HG02571 (cell line): ENCODE measurements at regions not wholly inside any gene's neighbourhood (a gene's known extent, or its start where the extent isn't known, plus 50 kb on each side); places are given as distances from the start of the nearest gene placed in this dataset.
"Not testable (repeated sequence)": the region's sequence is repeated elsewhere in the genome, so short reads cannot be mapped to it uniquely, and the experiment has no call there.

ENCODE experiments used
- ATAC-seq: cut with Tn5 transposase; IDR thresholded peaks from one replicate; pipeline ENCODE4 v1.9.1; 2021; ENCODE audit warnings: mild to moderate bottlenecking, moderate library complexity; ENCODE audit not compliant: unreplicated experiment

DNA sequence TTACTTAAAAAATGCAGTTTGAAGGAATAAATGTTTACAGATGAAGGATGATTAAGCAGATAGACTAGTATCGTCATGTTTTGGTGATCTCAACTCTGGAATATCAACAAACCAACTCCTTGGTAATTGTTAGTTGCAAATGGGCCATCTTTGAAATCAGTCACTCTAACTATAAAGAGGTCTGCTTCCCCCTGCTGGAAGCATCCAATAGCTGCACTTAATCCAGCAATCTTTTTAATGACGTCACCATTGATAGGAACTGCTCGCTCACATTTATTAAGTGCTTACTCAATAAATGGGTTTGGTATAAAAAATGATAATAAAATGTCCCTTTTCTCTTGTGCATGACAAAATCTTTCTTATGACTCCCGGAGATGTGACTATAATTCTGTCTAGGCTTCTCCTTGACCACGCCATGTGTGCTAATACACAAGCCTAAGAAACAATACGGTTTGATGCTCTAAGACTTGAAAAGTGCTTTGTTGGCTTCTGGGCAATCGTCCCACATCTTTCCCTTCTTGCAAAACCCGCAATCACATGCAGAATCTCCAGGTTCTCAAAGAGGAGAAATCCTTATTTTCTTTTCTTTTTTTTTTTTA, 227.6 kb upstream of the POU1F1 start:
- ATAC-seq, result peak; percentile 85

DNA sequence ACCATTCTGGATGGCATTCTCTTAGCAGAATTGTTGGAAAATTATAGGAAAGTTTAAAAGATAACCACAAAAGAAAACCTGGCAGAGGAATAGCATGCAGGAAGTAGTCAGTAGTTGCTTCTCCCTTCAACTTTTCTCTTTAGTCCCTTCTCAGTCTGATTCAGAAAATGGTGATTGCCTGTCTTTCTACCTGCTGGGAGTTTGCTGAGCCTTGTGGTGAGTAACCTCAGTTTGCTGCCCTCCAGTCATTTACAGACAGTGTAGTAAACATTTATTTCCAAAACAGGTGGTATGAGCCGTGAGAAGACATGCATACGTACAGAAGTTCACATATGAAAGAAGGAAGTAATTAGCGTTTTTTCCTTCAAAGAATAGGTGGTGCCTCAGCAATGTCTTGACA, 224.7 kb upstream of the POU1F1 start:
- no peak for ATAC-seq

DNA sequence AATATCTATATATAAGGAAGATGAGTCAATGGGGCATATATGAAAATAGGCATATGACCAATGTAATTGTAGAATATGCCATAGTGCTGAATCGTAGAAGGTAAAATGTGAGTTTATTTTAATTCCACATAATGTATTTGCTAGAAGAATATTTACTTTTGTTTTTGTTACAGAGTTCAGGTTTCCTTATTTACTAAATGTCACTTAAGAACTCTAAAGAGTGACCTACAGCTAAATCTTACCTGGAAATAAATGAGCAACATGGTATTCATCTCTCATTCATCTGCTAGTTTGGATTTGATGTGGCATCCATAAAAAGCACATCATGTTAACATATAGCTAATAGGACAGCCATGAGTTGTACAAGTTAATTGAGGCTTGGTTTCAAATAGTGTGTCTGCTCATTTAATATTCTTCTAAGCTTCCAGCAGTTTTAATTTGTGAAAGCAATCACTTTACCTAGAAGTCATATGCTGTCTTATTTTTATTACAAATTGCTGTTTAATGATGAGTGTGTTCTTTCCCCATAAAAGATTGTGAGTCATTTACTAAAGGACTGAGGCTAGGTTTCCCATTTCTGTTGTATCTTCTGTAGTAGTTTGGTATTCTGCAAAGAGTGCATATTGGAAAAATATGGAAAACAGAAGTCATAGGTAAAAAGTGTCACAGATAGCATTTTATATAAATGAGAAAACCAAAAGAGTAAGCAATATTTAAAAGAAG, 222.1 kb upstream of the POU1F1 start:
- ATAC-seq, result no peak

DNA sequence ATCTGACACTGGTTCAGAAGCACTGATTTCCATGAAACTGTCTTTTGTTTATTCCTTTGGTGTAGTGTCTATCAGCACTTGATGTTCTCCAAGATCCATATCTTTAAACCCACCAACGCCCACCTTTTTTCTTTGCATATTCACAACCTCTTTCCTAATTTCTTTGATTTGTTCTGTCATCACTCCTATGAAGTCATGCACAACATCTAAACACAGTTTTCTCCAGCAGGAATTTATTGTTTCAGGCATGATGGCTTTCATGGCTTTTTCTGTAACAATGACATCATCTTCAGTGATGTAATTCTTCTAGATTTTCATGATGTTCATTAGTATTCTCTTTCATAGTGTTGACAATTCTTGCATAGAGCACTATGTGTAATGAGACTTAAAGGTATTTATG, 219.6 kb upstream of the POU1F1 start:
- no peak for ATAC-seq

DNA sequence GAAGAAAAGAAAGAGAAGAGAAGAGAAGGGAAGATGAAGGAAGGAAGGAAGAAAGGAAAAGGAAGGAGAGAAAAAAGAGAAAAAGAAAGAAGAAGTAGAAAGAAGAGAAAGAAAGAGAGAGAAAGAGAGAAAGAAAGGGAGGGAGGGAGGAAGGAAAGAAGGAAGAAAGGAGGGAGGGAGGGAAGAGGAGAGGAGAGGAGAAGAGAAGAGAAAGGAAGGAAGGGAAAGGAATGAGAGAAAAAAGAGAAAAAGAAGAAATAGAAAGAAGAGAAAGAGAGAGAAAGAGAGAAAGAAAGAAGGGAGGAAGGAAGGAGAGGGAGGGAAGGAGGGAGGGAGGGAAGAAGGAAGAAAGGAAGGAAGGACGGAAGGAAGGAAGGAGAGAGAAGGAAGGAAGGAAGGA, 217.9 kb upstream of the POU1F1 start:
- ATAC-seq, result no peak

DNA sequence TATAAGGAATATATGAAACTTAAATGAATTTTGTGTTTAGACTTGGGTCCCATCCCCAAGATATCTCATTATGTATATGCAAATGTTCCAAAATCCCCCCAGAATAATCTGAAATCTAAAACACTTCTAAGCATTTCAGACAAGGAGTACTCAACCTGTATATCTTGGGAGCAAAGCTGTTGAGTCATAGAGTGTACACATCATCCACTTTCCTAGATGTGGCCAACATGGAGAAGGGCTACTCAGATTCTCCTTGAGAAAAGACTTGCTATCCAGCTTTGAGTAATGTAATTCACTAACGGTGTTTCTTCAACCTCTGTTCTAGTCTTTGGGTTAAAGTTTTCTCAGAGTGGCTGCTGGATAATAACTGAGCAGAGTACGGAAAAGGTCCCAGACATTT, 215.5 kb upstream of the POU1F1 start:
- ATAC-seq, result no peak

DNA sequence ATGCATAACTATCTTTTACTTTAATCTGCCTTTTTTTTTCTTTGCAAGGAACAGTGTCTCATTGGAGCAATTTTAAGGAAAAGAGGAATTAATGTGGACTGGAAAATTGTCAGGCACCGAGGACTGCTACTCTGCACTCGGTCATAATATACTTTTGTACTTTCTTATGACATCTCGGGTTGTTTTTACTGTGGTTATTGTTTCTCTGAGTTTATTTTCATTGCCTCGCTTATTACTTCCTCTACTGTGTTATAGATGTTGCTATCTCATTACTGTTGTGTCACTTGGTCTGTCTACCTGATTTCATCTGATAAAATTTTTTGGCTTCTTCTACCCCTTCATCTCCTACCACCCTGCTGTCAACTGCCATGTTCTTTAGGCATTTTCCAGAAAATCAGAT, 213.5 kb upstream of the POU1F1 start:
- ATAC-seq, result no peak

DNA sequence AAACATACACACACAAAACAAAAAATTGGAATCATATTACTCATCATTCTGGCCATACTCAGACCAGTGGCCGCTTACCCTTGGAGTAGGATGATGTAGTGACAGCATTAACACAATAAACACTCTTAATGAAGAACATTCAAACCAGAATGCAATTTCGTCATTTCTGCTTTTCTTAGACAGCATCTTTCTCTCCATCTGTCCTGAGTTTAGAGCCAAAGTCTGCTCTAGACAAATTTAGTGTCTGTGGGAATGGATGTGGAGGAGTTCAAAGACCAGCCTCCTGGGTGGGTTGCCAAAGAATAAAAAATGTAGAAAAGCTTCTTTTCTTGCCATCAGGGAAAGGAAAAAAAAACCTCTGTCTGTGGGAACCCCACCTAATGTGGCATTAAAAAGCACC, 212.4 kb upstream of the POU1F1 start:
- ATAC-seq, result no peak

DNA sequence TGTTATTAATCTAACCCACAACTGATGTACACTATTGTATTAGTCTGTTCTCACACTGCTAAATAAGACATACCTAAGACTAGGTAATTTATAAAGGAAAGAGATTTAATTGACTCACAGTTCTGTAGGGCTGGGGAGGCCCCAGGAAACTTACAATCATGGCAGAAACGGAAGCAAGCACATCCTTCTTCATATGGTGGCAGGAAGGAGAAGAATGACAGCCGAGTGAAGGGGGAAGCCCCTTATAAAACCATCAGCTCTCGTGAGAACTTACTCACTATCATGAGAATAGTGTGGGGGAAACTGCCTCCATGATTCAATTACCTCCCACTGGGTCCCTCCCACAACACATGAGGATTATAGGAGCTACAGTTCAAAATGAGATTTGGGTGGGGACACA, 210.3 kb upstream of the POU1F1 start:
- ATAC-seq, result not testable (repeated sequence)

DNA sequence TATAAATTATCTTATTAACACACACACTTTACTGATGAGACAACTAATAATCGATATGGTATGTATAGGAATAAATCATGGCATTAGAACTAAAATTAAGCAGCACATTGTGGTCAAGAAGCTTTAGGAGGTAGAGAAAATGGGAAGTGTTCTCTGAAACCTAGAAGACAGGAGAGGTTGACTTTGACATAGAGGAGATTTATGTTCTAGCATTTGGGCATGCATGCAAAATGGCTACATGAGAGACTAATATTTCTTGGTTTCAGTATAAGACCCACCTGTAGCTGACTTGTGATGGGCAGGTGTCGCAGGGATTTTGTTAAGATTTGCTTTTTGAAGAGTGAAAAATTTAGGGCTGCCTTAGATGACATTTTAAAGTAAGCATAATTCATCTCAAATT, 209.7 kb upstream of the POU1F1 start:
- no peak for ATAC-seq

DNA sequence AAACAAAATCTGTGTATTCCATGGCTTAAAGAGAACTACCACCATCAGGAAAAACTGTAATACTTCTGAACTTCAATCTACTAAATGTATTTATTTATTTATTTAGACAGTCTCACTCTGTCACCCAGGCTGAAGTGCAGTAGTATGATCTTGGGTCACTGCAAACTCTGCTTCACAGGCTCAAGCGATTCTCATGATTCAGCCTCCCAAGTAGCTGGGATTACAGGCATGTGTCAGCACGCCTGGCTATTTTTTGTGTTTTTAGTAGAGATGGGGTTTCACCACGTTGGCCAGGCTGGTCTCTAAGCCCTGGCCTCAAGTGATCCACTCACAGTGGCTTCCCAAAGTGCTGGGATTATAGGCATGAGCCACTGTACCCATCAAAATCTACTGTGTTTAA, 202.3 kb upstream of the POU1F1 start:
- no peak for ATAC-seq

DNA sequence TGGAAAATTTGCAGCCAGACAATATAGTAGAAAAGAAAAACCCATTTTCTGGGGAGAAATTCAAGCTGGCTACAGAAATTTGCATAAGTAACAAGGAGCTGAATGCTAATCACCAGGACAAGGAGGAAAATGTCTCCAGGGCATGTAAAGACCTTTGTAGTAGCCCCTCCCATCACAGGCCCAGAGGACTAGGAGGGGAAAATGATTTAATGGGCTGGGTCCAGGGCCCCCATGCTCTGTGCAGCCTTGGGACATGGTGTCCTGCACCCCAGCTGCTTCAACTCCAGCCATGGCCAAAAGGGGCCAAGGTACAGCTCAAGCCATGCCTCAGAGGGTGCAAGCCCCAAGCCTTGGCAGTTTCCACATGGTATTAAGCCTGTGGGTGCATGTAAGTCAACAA, 197.6 kb upstream of the POU1F1 start:
- no peak for ATAC-seq

DNA sequence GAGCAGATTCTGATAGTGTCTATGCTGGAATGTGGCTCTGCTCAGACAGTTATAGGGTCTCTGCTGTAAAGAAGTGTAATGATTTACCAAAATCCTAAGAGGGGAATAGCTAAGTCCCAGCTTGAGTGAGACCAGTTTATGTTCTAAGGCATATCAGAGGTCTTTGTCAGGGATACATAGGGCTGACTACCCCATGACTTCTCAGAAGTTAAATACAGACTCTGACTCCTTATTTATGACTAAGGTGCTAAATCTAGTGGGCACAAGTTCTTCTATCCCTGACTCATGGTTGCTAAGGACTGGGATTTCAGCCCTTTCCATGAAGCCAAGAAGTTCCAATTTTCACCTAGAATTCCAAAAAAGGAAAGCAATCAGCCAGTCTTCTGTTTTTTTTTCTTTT, 192.6 kb upstream of the POU1F1 start:
- ATAC-seq, result no peak

DNA sequence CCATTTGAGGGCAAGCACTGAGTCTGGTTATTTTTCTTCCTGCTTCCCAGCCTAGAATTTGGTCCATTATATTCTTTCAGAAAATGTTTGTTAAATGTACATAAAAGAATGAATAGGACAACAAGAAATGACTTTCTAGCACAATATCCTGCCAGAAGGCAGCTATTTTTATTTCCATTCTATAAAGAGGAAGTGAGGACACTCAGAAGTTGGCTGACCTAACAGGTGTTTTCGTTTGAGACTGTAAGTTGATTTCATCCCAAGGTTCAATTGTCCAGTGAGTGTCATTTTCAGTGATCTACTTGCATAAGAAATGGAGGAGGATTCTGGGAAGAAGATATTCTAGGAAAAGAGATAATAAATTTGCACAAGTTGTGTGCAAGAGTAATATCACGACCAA, 191.9 kb upstream of the POU1F1 start:
- ATAC-seq, result no peak

DNA sequence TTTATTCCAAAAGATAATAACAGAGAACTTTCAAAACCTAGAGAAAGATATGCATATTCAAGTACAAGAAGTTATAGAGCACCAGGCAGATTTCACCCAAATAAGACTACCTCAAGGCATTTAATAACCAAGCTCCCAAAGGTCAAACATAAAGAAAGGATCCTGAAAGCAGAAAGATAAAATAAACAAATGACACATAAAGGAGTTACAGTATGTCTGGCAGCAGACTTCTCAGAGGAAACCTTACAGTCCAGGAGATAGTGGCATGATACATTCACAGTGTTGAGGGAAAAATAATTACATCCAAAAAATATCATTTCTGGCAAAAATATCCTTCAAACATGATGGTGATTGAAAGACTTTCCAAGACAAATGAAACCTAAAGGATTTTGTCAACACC, 185.8 kb upstream of the POU1F1 start:
- ATAC-seq, result no peak

DNA sequence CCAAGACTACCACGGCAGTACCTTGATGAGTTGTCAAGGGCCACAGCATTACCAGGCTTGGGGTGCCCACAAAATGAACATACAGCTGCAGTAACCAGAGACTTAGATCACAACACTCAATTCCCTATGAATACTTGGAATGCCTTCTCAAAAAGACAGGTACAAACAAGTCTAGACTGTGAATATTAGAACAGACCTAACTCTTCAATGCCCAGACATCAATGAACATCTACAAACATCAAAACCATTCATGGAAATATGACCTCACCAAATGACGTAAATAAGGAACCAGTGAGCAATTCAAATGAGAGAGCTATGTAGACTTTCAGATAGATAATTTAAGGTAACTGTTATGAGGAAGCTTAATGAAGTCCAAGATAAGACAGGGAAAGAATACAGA, 185.1 kb upstream of the POU1F1 start:
- no peak for ATAC-seq

DNA sequence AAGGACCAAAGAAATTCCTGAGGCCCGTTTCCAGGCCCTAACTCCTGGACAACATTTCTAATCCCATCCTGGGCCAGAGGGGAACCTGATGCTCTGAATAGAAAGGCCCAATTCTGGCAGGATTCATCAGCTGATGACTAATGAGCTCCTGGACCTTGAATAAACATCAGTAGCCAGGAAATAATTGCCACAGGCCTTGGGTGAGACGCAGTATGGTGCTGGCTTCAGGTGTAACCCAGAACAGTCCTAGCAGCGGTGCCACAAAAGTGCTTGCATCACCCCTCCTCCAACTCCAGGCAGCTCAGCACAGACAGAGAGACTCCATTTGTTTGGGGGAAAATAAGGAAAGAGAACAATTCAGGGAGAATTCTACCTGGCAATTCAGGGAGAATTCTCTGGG, 184.7 kb upstream of the POU1F1 start:
- no peak for ATAC-seq

DNA sequence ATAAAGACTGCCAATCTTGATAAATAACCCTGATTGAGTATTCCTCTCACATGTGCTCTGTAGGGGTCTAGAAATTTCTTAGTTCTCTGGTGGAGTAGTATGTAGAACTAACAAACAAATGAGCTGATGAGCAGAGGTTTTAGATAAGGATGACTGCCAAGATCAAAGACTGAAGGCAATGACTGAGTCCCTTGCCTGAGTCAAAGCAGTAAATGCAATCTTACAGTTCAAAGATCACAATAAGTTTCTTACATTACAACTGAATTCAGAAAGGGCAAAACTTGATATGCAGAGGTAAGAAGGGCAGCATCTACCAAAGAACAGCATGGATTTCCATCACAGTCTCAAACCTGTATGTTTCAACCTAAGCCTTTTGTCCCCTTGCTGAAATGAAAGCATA, 172.2 kb upstream of the POU1F1 start:
- no peak for ATAC-seq

DNA sequence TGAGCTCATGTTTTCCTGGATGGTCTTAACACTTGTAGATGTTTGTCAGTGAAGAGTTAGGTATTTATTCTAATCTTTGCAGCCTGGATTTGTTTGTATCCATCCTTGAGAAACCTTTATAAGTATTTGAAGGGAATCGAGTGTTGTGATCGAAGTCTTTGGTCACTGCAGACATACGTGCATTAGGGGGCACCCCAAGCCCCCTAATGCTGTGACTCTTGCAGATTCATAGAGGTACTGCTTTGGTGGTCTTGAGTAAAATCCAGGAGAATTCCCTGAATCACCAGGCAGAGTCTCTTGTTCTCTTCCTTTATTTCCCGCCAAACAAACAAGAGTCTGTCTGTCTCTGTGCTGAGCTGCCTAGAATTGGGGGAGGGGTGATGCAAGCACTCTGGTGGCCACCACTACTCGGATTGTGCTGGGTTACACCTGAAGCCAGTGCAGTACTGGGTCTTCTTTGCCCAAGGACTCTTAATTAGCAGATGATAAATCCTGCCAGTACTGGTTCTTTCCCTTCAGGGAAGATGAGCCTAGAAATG, 170.5 kb upstream of the POU1F1 start:
- no peak for ATAC-seq

DNA sequence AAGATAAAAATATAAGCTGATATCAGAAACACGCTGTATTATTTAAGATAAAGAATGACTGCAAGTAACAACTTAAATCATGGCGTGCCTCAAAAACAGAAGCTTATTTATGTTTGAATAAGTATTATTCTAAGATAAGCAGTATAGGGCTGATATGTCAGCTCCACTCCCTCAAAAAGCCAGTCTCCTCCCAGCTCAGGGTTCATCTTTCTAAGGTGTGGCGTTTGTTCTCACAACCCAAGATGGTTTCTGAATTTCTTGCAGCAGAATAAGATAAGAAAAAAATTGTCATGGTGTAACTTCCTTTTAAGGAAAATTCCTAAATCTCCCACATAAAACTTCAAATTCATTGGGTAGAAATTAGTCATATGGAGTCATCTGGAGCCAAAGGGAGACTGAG, 166.1 kb upstream of the POU1F1 start:
- no peak for ATAC-seq

DNA sequence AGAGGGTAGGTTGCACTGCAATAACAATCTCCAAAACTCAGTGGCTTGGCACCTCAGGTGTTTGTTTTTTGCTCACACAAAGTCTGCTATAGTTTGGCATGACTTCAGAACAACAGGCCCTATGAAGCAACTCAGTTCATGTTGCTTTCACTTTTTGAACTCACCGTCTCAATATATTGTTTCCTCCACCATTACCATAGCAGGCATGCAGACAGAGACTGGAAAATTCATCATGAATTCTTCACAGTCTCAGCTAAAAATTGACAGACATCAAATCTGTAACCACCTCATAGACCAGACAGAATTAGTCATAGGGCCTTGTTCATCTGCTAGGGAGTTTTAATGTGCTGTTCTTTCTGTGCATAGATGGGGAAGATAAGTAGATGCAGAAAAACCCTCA, 161.4 kb upstream of the POU1F1 start:
- no peak for ATAC-seq

DNA sequence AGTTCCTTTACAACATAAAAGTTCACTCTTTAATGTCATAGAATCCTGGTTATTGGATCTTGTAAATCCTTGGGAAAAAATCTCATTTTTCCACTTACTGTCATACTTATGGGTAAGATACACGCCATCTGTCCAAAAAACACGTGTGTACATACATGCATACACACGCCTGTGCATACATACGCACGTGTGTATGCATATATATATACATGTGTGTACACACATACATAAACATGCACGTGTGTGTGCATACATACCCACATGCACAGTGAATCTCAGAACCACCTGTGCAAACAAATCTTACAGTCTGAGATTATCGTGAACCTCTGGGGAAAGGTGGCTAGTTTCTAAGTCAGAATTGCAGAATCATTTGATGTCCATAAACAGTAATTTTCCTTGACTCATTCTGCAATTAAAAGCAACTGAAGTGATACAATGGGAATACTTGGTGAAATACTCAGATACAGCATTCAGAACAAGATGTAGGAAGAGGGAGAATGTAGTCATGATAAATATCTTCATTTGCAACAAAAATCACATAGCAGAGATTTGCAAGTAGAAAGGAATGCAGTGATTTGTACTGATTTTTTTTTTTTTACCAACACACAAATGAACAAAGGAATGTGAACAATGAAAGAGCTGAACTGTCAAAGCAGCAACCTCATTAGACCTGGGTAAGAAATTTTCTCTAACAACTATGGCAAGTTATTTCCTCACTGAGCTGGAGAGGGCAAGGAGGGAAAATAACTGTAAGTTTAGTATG, 160.6 kb upstream of the POU1F1 start:
- no peak for ATAC-seq
